Stimulated activated CD4-positive, alpha-beta T cell treated with anti-CD3 and anti-CD28 coated beads, Interleukin-2, amount 100 ng/mL, for 4 hours (primary cell): ENCODE measurements at regions not wholly inside any gene's neighbourhood (a gene's known extent, or its start where the extent isn't known, plus 50 kb on each side); places are given as distances from the start of the nearest gene placed in this dataset.

Source experiments
- DNase-seq: peaks from one replicate; pipeline ENCODE4 v3.0.0-alpha.2; 2020; ENCODE audit warnings: low read depth

DNA sequence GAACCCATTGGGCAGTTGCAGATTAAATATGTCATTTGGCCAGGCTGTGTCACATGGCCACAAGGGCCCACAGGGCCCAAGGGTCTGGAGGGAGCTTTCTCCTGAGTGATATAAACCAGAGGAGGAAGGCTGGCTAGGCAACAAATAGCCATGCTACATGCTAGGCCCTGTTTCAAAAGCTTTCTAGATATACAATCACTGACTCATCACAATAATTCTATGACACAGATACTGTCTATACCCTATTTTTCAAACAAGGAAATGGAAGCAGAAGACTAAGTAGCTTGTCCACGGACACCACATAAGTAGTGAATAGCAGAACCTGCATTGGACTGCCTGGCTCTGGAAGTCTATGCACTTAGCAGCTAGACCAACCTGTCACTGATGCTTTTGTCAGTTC, 625.4 kb downstream of the NTRK3 start:
- DNase-seq: no peak

DNA sequence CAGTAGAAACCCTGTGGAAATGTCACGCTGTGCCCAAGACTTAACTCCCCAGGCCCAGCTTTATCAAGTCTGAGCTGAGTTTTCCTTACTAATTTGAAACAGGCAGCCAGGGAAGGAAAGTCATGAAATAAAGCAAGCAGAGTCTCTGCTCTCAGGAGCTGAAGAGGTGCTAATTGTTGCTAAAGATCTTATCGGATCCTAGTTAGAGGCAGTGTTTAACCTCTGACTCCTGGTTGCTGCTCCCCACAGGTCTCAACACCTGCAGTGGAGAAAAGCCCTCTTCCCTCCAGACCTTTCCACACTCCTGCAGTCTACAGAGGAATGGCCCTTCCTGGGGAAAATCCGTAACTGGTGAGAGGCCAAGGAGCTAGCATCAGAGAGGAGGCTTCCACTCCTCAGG, 628.2 kb downstream of the NTRK3 start:
- DNase-seq: no peak

DNA sequence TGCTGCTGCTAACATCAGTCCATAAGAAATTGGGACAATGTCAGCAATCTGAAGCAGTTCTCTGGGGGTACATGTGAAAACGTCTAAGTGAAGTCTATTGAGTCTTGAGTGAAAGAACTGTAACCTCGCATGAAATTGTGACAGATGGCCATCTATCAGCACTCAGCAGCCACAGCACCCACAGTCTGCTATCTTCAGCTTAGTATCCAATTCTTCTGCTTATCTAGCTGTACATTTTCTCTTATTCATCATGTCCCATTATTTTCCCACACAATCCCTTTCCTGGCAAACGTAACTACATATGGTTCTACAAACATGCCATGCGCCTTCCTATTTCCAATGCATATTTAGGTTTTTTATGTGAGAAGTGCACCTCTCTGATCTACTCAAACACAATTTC, 629.7 kb downstream of the NTRK3 start:
- DNase-seq: no peak

DNA sequence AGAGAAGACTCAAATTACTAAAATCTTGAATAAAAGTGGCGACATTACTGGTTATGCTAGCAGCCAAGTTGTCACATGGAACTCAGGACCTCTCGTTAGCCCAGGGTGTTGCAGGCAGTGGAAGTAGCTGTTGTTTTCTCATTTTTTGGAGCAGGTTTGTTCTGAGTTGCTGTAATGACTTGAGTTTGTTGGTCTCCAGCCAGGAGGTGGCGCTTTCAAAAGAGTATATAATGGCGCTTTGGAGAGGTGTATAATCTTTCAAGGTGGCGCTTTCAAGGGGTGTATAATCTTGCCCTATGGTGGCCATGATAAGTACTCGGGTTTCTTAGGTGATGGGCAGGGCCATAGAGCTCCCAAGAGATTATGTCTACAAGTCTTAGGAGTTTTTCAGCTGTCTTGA, 632.7 kb downstream of the NTRK3 start:
- no peak for DNase-seq

DNA sequence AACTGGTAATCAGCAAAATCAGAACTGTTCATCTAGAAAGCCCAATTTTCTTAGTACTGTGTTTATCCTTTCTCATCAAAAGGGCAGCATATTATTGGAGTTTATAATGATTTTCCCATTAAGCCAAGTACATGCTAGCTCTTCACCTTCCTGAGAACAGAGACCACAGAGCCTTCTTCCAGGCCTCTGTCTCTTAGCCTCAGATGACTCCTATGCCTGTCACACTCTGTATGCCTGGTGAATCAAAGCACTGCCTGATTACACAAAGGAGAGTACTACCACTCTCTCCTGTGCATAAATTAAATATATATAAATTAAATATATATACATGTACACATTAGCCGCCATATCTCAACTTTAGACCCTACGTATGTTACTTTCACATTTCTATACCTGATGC, 636.1 kb downstream of the NTRK3 start:
- DNase-seq: no peak

DNA sequence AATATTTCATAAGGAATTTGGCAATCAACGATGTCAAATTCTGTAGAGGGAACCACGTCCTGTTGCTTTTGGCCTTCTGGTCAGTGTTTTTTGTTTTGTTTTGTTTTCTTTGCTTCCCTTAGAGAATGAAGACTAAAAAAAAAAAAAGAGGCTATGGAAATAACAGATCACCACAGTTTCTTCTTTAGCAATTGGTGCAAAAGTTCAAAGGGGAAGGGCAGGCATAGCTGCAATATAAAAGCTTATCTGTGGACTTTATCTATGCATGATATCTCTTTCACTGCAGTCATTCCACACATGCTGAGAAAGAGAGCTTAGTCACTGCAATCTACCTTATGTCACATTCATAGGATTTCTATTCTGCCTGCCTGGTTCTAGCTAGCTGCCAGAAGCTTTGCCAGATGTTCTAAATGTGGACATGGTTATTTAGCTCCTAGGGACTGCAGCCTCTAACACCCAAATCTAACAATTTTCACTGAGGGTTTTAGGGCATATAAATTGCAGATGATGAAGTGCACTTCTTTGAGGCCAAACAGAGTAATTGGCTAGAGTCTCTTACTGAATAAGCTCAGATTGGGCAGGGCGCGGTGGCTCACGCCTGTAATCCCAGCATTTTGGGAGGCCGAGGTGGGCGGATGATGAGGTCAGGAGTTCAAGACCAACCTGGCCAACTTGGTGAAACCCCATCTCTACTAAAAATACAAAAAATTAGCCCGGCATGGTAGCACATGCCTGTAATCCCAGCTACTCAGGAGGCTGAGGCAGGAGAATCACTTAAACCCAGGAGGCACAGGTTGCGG, 637.2 kb downstream of the NTRK3 start:
- DNase-seq: no peak

DNA sequence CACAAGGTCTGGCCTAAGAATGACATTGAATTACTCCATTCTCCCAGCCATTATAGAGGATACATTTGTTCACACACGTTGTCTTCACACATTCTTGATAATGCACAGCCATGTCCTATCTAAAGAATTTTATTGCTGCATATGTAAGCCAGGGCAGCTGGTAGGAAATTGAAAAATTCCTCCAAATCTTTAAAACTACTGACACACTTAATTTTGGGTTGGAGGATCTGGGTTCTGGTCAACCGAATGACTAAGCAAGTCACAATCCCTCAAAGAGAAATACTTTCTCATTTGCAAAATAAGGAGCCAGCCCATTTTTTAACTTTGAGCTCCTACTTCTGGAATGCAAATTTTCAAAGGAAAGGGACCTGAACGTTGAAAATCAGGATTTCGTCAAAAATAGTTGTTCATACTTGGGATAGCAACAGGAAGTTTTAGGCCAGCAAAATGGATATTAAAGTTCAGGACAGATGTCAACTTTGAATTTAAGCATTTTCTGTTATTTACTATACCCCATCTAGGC, 638.3 kb downstream of the NTRK3 start:
- no peak for DNase-seq

DNA sequence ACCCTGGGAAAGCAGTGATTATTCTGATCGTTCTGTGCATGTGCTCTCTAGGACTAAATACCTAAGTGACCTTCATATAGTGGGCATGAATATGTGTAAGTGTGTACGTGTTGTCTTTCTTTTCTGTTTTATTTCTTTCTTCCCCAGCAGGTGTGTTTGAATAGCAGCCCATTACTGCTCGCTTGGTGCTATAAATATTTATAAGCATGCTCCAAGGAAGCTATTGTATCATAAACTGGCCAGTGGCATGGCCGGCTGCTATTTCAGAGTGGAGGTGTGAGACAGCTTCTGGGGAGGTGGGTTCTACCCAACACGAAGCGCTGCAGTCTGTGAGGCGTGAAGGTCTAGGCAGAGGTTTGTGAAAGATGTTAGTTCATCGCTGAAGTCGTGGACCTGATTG, 641.8 kb downstream of the NTRK3 start:
- DNase-seq: no peak

DNA sequence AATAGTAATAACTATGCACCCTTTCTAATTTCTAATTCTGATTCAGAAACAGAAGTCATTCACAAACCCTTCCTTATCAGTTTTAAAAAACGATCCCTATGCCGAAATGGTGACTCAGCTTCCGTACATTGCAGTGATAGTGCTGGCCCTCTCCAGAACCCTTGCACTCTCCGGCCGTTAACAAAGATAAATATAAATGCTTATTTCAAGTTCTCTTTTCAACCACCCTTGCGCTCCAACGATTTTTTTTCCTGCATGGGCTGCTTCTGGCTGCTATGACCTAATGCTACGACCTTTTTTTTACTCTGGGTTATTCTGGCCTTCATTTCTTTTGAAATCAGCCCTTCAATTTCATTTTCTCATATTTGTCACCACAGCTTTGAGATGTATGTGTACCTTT, 646.2 kb downstream of the NTRK3 start:
- no peak for DNase-seq

DNA sequence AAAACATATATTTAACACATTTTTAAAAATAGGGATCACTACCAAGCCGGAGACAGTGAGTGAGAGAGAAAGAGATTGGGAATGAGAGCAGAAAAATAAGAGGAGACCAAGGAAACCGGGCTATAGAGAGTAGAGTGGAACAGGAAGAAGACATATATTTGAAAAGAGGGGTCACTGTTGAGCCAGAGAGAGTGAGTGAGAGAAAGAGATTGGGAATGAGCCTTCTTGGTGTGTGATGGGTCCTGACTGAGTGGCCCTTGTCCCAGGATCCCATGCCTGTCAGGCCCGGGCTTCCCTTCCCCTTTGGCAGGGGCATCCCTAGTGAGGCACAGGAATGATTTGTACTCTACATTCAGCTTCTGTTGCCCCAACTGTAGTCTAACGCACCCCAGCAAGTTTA, 646.6 kb downstream of the NTRK3 start:
- DNase-seq: no peak

DNA sequence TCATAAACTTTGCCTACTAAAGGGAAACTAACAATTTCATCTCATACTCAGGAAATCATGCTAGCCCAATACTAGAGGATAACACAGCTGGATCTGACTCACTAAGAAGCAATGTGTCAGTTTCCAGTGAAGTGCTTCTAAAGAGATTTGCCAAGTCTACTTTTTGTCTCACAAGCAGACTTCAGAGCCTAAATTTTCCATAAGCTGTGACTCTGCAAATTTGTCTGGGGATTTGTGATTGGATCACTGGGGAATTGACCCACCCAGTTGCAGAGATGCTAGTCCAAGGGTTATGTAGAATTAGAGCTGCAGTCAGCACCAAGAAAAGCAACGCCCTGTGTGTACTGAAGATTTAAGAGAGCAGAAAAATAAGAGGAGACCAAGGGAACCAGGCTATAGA, 647.1 kb downstream of the NTRK3 start:
- no peak for DNase-seq

DNA sequence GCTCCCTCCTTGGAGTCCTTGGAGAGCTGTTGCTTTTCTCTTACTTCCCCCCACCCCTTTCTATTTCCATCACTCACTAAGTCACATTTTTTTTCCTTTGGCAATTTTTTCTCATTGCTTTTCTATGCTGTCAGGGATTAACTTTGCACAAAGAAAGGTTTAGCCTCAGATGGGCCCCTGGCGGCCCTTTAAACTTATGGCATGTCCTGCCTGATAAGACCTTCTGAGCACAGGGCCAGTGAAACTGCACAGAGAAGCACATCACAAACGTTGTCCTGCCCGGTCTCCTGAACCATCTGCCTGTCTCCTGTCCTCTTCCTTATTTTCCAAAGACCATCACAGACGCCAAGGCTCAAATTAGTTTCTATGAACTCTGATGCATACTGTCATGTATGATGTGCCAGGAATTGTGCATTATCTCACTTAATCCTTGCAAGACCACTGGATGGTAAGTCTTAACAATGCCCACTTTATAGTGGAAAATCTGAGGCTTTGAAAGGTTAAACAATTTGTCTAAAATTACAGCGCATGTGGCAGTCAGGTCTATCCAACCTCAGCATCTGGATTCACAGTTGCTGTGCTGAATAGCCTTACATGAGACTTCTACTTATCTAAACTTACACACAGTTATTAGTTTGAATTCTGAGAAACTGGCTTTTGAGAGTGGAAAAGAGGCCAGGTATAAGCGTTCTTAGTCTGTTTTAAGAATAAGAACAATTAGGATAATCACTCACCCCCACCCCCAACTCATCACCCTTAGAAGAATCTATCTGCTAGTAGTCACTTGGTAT, 648.1 kb downstream of the NTRK3 start:
- no peak for DNase-seq

DNA sequence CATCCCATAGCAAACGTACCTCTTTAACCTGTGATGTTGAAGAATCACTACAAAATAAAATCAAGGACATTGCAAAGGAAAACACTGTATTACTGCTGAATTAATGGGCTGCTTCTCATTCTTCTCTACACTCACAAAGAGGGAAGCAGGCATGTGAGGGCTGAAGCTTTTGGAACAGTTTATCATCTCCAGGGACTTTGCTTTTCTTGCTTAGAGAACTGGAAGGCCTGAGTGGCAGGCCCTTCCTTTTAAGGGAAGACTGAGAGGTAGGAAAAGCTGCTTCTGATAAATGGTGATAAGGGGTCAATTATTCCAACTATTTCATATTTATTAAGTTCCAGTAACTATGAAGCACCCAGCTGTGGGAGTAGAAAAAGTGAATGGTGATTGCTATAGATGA, 649.6 kb downstream of the NTRK3 start:
- DNase-seq: no peak

DNA sequence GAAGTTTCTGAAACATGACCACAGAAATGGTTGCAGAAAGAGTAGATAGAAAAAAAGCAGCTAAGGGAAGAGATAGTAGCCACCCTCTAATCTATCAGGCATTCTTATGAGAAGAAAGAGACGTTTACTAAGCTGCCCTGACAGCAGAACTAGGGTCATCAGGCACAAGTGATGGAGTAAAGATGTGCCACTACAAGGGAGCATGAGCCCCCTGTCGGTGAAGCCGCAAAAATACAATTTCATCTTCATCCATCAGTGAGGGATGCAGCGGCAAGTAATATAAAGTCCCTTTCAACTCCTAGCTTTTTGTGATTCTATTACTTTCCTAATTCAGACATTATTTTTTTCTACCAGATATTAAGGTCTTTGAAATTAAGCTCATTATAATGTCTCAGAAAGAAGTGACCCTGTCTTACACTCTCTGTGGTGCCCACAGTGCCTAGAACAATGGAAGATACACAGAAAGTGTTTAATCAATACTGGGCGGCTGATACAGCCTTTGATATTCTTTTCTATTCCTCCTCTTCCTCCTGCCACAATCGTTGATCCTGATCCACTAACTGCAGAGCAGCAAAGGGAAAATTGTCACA, 651.6 kb downstream of the NTRK3 start:
- no peak for DNase-seq

DNA sequence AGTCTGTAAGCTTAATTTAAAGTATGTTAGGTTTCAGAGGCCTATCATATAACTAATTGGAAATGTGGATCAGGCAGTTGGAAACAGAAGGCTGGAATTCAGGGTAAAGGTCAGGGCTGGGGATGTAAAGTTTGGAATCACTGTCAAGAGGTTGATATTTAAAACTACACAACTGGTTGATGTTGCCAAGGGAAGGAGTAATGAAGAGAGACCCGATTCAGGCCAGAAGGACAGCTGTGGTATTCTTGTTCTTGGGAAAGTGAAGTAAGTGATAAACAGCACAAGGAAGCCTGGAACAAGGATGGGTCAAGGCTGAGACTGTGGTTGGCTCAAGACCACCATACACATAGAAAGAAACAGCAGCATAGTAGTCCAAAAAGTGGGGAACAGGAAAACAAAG, 654.2 kb downstream of the NTRK3 start:
- no peak for DNase-seq

DNA sequence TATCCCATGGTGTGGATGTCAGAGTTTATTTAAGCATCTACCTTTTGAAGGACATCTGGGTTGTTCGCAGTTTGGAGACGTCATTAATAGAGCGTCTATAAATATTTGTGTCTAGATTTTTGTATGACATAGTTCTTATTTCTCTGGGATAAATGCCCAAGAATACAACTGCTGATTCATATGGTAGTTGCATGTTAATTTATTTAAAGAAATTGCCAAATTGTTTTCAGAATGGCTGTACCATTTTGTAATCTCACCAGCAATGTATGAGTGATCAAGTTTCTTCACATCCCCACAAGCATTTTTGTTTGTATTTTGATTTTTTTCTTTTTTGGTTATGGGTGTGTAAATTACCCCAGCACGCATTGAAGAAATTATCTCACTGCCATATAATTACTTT, 656.9 kb downstream of the NTRK3 start:
- DNase-seq: no peak

DNA sequence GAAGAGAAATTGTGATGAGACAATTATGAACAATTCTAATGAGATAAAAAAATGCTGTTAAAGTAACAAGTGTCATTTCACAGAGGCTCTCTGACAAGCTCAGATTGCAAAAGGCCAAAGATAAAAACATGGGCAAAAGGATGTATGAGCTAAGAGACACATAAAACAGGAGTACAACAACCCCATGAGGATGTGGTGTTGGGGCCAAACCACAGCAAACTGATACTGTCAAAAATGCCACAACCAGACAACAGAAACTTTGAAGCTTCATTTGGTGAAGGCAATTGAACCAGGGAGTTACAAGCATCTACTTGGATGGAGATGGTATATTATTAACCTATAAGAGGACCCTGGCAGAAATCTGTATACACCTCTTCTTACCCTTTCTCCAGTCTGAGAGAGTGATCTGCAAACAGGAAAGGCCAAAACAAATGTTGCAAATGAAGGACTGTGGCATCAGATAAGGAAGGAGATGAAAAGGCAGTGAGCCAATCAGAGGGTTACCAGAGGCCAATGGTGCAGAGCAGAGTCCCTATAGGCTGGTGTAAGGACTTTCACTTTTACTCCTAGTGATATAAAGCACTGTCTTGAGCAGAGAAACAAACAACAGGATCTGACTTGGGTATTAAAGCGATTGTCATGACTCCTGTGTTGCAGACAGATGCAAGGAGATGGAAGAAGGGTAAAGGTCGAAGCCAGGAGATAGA, 659.0 kb downstream of the NTRK3 start:
- no peak for DNase-seq

DNA sequence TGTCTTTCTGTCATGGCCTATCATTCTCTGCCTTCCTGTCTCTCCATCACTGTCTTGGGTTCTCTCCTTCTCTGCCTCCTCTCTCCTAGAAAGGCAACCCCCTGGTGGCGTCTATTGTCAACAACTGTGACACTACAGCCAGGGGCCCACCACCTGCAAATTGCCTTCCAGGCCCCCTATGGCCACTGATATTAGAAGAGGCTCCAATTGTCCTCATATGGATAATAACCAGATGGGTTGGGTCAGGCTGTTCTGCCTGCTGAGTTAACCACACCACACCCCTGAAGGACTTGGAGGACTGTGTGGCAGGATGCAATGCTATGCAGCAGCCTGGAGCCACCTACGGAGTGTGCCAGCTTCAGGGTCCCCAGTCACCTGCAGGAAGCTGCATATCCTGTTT, 665.0 kb downstream of the NTRK3 start:
- no peak for DNase-seq

DNA sequence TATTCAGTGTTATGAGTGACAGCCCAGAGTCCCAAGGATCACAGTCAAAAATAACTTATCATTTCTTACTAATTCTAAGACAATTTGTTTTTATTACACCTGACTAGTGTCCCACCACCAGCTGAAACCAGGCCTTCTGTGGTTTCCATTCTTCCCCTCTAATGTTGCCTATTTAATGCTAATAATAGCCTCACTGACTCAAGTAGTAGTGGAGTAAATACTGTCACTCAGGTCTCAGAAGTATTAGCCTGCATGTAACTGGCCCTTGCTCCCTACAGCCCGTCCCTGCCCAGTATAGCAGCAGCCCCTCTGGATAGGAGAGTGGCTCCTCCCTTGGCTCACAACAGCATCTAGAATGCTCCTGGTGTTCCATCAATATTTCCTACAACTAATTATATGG, 665.5 kb downstream of the NTRK3 start:
- no peak for DNase-seq

DNA sequence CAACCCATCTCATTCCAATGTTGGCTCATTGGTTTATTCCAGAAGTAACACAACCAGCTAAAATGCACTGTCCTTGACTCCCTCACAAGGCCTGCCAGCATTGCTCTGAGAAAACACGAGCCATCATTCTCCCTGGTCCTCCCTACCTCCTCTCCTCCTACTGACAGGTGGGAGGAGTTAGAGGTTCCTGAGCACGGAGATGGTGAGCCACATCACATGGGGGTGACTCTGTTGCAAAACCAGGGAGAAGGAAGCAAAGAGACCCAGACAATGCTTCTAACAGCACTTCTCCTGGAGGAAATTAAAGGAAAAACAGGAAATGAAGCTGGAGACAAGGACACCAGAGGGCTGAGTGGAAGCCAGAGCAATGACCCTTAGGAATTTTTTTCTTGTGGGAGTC, 667.4 kb downstream of the NTRK3 start:
- DNase-seq: no peak

DNA sequence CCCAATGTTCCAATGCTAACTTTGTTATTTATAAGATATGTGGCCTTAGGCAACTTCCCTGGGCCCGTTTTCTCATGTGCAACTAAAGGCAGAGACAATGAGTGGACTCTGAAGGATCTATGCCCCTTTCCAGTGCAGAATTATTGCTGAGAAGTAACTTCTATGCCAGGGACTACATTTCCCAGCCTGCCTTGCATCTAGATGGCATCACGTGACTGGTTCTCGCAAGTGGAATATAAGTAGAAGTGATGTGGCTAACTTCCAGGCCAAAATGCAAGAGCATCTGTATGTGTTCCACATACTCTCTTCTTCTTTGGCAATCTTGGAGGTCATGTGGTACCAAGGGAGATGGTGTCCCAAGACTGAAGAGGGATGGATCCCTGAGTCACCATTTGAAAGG, 674.4 kb downstream of the NTRK3 start:
- DNase-seq: no peak

DNA sequence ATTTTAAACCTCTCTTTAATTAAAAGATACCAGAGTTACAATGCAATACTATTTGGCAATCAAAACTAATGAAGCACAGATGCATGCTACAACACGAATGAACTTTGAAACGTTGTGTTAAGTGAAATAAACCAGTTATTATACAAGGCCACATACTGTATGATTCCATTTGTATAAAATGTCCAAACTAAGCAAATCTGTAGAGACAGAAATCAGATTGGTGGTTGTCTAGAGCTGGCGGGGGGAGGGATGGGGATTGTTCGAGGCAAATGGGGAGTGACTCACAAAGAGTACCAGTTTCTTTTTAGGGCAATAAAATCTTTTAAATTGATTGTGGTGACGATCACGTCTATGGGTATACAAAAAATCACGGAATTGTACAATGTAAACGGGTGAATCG, 677.0 kb downstream of the NTRK3 start:
- no peak for DNase-seq

DNA sequence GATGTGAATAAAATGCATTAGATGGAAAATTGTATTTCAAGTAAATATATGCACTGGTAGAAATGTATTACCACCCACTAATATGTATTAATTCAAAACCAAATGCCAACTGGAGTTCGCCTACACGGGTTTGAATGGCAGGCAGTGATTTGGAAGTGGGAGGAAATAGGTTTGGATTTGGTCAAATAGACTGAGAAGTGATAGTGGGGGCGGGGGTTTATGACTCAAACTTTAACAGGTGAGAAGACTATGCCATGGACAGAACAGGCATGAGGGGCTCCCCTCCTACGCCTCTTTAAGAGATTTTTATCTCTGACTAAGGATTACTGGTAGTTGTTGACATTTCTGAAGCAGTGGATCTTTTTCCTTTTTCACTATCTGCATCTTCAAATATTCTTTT, 677.8 kb downstream of the NTRK3 start:
- no peak for DNase-seq
